HCT116 (cell line): ENCODE measurements at regions not wholly inside any gene's neighbourhood (a gene's known extent, or its start where the extent isn't known, plus 50 kb on each side); places are given as distances from the start of the nearest gene placed in this dataset.

Experiments used
- ATAC-seq: fragments of 200-7000 bp; cut with Tn5 transposase; 2 replicates; pipeline ENCODE4 v1.9.1; 2020; ENCODE audit warnings: mild to moderate bottlenecking, moderate library complexity
- BruUV-seq: library from RNA; stranded (reverse); fragments of 400-500 nt; replicated peaks from 2 replicates; lab custom pipeline; 2021; lab: Mats Ljungman, UMichigan
- CTCF ChIA-PET: fragments of 300-600 bp; sonication (Branson Sonifier 250); formaldehyde crosslinking; loops from one replicate; lab custom pipeline; 2021; ENCODE audit warnings: antibody characterized with exemption; lab: Charles Lee
- POLR2A ChIA-PET: fragments of 300-600, 350-600 bp; sonication (Branson Sonifier 250); formaldehyde crosslinking; loops from one replicate; lab custom pipeline; 2021; ENCODE audit warnings: antibody characterized with exemption; lab: Charles Lee
- RAD21 ChIA-PET, 2 experiments: fragments of 300-600 bp; sonication (Branson Sonifier 250); formaldehyde crosslinking; loops; one replicate each; lab custom pipeline; 2023; ENCODE audit warnings: low total read pairs in 2 of 2; ENCODE audit not compliant: uncharacterized antibody in 2 of 2, unreplicated experiment in 2 of 2, low non-redundant PET in 1 of 2; lab: Charles Lee
- DNase-seq: peaks from one replicate; pipeline ENCODE4 v3.0.0-alpha.2; 2010; ENCODE audit warnings: low read depth, low spot score
- H2AFZ ChIP-seq: fragments of 200-600 bp; shearing (Covaris generic), sonication (generic); 2 replicates; pipeline ENCODE4 v1.6.1; 2017; ENCODE audit warnings: low read depth, mixed run types, mixed read lengths, antibody characterized with exemption, low read length; ENCODE audit not compliant: poor library complexity, severe bottlenecking
- H3K27ac ChIP-seq: 2 replicates; pipeline ENCODE4 v1.5.1; 2012; ENCODE audit warnings: low read depth, low read length
- H3K27me3 ChIP-seq: fragments of 200-600 bp; sonication (generic); 2 replicates; pipeline ENCODE4 v1.6.1; 2016; ENCODE audit warnings: mixed run types, low read length, mixed read lengths; ENCODE audit not compliant: insufficient read depth
- H3K36me3 ChIP-seq, 2 experiments: fragments of 200-500 bp in 1 of 2; fragments of 200-600 bp in 1 of 2; sonication (Bioruptor generic) in 1 of 2; sonication (generic) in 1 of 2; 2 replicates each; pipeline versions ENCODE4 v1.5.1 to v1.6.1; 2014 to 2016; ENCODE audit warnings: low read length in 2 of 2, inconsistent platforms in 1 of 2, mixed read lengths in 1 of 2, mixed run types in 1 of 2; ENCODE audit not compliant: insufficient read depth in 2 of 2, control insufficient read depth in 1 of 2
- H3K4me1 ChIP-seq, 2 experiments: fragments of 200-600 bp in 1 of 2; sonication (generic) in 1 of 2; 2 replicates each; pipeline versions ENCODE4 v1.5.1 to v1.6.1; 2012 to 2017; ENCODE audit warnings: low read length in 2 of 2, inconsistent platforms in 1 of 2, mild to moderate bottlenecking in 1 of 2, mixed read lengths in 1 of 2, mixed run types in 1 of 2, moderate library complexity in 1 of 2; ENCODE audit not compliant: insufficient read depth in 2 of 2, control insufficient read depth in 1 of 2
- H3K4me2 ChIP-seq: fragments of 200-600 bp; sonication (generic); 2 replicates; pipeline ENCODE4 v1.6.1; 2017; ENCODE audit warnings: mixed run types, low read length, mixed read lengths
- H3K4me3 ChIP-seq, 2 experiments: fragments of 200-600 bp in 1 of 2; sonication (generic) in 1 of 2; replicated peaks in 1 of 2; 2 replicates each; pipeline ENCODE4 v1.5.1; 2011 to 2016; ENCODE audit warnings: low read length in 2 of 2, control low read depth in 1 of 2, low read depth in 1 of 2, mild to moderate bottlenecking in 1 of 2, mixed read lengths in 1 of 2, mixed run types in 1 of 2
- H3K79me2 ChIP-seq: fragments of 200-600 bp; sonication (generic); 2 replicates; pipeline ENCODE4 v1.6.1; 2017; ENCODE audit warnings: mild to moderate bottlenecking, mixed run types, low read length, moderate library complexity, mixed read lengths; ENCODE audit not compliant: insufficient read depth
- H3K9ac ChIP-seq: fragments of 200-600 bp; sonication (generic); 2 replicates; pipeline ENCODE4 v1.6.1; 2016; ENCODE audit warnings: low read length, mixed read lengths
- H3K9me2 ChIP-seq: fragments of 200-600 bp; sonication (generic), shearing (Covaris generic); 2 replicates; pipeline ENCODE4 v1.6.1; 2017; ENCODE audit warnings: mixed run types, mild to moderate bottlenecking, moderate library complexity; ENCODE audit not compliant: insufficient read depth
- H3K9me3 ChIP-seq, 2 experiments: fragments of 200-500 bp in 1 of 2; fragments of 200-600 bp in 1 of 2; sonication (Bioruptor generic) in 1 of 2; sonication (generic) in 1 of 2; 2 replicates each; pipeline ENCODE4 v1.6.1; 2014 to 2017; ENCODE audit warnings: low read length in 2 of 2, mixed read lengths in 2 of 2, inconsistent platforms in 1 of 2, low read depth in 1 of 2, mild to moderate bottlenecking in 1 of 2, mixed run types in 1 of 2, moderate library complexity in 1 of 2; ENCODE audit not compliant: control insufficient read depth in 1 of 2, insufficient read depth in 1 of 2
- H4K20me1 ChIP-seq: fragments of 200-600 bp; sonication (generic), shearing (Covaris generic); 2 replicates; pipeline ENCODE4 v1.6.1; 2017; ENCODE audit warnings: mixed run types, mild to moderate bottlenecking, moderate library complexity; ENCODE audit not compliant: insufficient read depth
- CEBPB ChIP-seq: IDR thresholded peaks from 2 replicates; pipeline ENCODE4 v1.6.1; 2012; ENCODE audit warnings: low read depth
- ELF1 ChIP-seq: IDR thresholded peaks from 2 replicates; pipeline ENCODE4 v1.6.1; 2012; ENCODE audit warnings: low read depth, borderline replicate concordance
- EZH2 ChIP-seq: fragments of 200-600 bp; sonication (generic); IDR thresholded peaks from 2 replicates; pipeline ENCODE4 v1.6.1; 2017; ENCODE audit warnings: antibody characterized with exemption, mixed run types
- POLR2A ChIP-seq: IDR thresholded peaks from 2 replicates; pipeline ENCODE4 v1.7.0; 2011; ENCODE audit warnings: borderline replicate concordance; ENCODE audit not compliant: insufficient read depth, insufficient read length; ENCODE audit errors: extremely low read depth
- POLR2AphosphoS5 ChIP-seq: IDR thresholded peaks from 2 replicates; pipeline ENCODE4 v1.6.1; 2011; ENCODE audit warnings: mild to moderate bottlenecking, low read depth, low read length, moderate library complexity
- SRF ChIP-seq: IDR thresholded peaks from 2 replicates; pipeline ENCODE4 v1.6.1; 2012; ENCODE audit warnings: low read depth
- intact Hi-C: fragments of 100-400 bp; cut with micrococcal nuclease; formaldehyde crosslinking; loops from 2 replicates; pipeline ENCODE4 v1.10.0; 2022
- TF ChIP-seq, protein P1 (sequence below): IDR thresholded peaks from 2 replicates; pipeline ENCODE4 v1.6.1; 2012
- TF ChIP-seq, protein P2 (sequence below), 3 experiments: fragments of 200-600 bp in 1 of 3; sonication (generic) in 1 of 3; IDR thresholded peaks in 2 of 3; conservative IDR thresholded peaks in 1 of 3; 2 replicates each; pipeline ENCODE4 v1.5.1; 2012 to 2017; ENCODE audit warnings: low read depth in 2 of 3, low read length in 2 of 3, antibody characterized with exemption in 1 of 3, borderline replicate concordance in 1 of 3, control low read depth in 1 of 3, mild to moderate bottlenecking in 1 of 3, mixed read lengths in 1 of 3, mixed run types in 1 of 3, moderate library complexity in 1 of 3; ENCODE audit not compliant: insufficient read depth in 1 of 3
- TF ChIP-seq, protein P3 (sequence below): IDR thresholded peaks from 2 replicates; pipeline ENCODE4 v1.6.1; 2012; ENCODE audit warnings: low read depth

DNA sequence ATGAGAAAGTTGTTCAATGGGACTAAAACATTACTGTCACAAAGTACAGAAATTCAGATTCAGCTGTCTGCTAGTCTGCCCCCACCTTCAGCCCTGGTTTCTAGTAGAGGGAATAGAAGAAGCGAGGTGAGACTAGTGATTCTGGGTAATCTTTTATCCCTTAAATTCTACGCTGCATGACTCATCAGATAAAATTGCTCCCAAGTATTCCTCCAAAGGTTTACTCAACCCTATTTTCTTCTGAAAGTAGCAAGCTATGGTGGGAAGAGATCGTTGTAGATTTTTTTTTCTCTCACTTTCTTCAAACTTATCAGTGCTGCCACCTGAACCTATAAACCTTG is 318.9 kb upstream of the RIOK2 start:
- CTCF ChIA-PET: no interaction called here
- no peak for DNase-seq
- H4K20me1 ChIP-seq: no peaks in the 10 kb centered on the region
- H3K4me1 ChIP-seq: no peaks in the 10 kb centered on the region
- intact Hi-C loops: no loop called here
- RAD21 ChIA-PET: no interaction called here
- H2AFZ ChIP-seq: no peak overlapping the region
- BruUV-seq: no TSS peak
- H3K9me3 ChIP-seq: no peaks in the 10 kb centered on the region
- no peaks in the 10 kb centered on the region for H3K27me3 ChIP-seq
- H3K27ac ChIP-seq: no peak overlapping the region
- no peak overlapping the region for H3K9ac ChIP-seq
- POLR2A ChIA-PET: no interaction called here
- TF ChIP-seq SRF (no peak), POLR2AphosphoS5 (no peak), POLR2A (no peak), CEBPB (no peak), ELF1 (no peak), EZH2 (no peak)
- TF ChIP-seq, protein P1, sequence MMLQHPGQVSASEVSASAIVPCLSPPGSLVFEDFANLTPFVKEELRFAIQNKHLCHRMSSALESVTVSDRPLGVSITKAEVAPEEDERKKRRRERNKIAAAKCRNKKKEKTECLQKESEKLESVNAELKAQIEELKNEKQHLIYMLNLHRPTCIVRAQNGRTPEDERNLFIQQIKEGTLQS: no peak
- TF ChIP-seq, protein P2, sequence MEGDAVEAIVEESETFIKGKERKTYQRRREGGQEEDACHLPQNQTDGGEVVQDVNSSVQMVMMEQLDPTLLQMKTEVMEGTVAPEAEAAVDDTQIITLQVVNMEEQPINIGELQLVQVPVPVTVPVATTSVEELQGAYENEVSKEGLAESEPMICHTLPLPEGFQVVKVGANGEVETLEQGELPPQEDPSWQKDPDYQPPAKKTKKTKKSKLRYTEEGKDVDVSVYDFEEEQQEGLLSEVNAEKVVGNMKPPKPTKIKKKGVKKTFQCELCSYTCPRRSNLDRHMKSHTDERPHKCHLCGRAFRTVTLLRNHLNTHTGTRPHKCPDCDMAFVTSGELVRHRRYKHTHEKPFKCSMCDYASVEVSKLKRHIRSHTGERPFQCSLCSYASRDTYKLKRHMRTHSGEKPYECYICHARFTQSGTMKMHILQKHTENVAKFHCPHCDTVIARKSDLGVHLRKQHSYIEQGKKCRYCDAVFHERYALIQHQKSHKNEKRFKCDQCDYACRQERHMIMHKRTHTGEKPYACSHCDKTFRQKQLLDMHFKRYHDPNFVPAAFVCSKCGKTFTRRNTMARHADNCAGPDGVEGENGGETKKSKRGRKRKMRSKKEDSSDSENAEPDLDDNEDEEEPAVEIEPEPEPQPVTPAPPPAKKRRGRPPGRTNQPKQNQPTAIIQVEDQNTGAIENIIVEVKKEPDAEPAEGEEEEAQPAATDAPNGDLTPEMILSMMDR (IDR thresholded peaks at IDR 0.05 in 2 of 3, conservative IDR thresholded peaks at IDR 0.05 in 1 of 3; ENCODE audit: borderline replicate concordance in 1 of 3, insufficient read depth in 1 of 3, low read depth in 2 of 3, low read length in 2 of 3): no peak
- TF ChIP-seq, protein P3, sequence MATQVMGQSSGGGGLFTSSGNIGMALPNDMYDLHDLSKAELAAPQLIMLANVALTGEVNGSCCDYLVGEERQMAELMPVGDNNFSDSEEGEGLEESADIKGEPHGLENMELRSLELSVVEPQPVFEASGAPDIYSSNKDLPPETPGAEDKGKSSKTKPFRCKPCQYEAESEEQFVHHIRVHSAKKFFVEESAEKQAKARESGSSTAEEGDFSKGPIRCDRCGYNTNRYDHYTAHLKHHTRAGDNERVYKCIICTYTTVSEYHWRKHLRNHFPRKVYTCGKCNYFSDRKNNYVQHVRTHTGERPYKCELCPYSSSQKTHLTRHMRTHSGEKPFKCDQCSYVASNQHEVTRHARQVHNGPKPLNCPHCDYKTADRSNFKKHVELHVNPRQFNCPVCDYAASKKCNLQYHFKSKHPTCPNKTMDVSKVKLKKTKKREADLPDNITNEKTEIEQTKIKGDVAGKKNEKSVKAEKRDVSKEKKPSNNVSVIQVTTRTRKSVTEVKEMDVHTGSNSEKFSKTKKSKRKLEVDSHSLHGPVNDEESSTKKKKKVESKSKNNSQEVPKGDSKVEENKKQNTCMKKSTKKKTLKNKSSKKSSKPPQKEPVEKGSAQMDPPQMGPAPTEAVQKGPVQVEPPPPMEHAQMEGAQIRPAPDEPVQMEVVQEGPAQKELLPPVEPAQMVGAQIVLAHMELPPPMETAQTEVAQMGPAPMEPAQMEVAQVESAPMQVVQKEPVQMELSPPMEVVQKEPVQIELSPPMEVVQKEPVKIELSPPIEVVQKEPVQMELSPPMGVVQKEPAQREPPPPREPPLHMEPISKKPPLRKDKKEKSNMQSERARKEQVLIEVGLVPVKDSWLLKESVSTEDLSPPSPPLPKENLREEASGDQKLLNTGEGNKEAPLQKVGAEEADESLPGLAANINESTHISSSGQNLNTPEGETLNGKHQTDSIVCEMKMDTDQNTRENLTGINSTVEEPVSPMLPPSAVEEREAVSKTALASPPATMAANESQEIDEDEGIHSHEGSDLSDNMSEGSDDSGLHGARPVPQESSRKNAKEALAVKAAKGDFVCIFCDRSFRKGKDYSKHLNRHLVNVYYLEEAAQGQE: no peak
- no peaks in the 10 kb centered on the region for H3K79me2 ChIP-seq
- ATAC-seq: no peak
- H3K4me3 ChIP-seq: no peak overlapping the region
- no peaks in the 10 kb centered on the region for H3K9me2 ChIP-seq
- no peak overlapping the region for H3K4me2 ChIP-seq
- no peaks in the 10 kb centered on the region for H3K36me3 ChIP-seq
